ENCODE measurements at regions not wholly inside any gene's neighbourhood (a gene's known extent, or its start where the extent isn't known, plus 50 kb on each side); places are given as distances from the start of the nearest gene placed in this dataset.

DNA sequence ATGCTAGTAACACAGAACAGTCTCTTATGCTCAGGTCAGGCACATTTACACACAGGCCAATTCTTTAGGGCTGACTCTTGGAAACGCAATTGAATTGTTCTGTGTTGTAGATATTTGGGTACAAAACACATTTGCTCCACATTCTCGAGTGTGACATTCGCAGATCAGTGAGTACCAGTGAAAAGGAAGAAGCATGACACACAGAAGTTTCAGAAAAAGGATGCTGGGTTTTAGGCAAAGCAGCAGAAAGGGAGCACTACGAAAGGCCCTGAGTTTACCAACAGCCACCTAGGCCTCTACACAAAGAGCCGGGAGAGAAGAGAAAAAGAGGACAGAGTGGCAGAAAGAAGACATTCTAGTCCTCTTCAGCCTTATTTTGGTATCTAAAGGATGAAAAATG lies 254.4 kb upstream of the BTG1 start:
- TF ChIP-seq, protein P1, sequence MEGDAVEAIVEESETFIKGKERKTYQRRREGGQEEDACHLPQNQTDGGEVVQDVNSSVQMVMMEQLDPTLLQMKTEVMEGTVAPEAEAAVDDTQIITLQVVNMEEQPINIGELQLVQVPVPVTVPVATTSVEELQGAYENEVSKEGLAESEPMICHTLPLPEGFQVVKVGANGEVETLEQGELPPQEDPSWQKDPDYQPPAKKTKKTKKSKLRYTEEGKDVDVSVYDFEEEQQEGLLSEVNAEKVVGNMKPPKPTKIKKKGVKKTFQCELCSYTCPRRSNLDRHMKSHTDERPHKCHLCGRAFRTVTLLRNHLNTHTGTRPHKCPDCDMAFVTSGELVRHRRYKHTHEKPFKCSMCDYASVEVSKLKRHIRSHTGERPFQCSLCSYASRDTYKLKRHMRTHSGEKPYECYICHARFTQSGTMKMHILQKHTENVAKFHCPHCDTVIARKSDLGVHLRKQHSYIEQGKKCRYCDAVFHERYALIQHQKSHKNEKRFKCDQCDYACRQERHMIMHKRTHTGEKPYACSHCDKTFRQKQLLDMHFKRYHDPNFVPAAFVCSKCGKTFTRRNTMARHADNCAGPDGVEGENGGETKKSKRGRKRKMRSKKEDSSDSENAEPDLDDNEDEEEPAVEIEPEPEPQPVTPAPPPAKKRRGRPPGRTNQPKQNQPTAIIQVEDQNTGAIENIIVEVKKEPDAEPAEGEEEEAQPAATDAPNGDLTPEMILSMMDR (conservative IDR thresholded peaks at IDR 0.05; ENCODE audit: low read length) = no peak
- no peak for TF ChIP-seq EZH2phosphoT487 (IDR thresholded peaks at IDR 0.05; ENCODE audit: borderline replicate concordance, low read depth, low read length)

Data from OCI-LY7 (cell line).